ENCODE measurements at regions not wholly inside any gene's neighbourhood (a gene's known extent, or its start where the extent isn't known, plus 50 kb on each side); places are given as distances from the start of the nearest gene placed in this dataset.
A peak's percentile ranks its signal among the peaks of the same experiment; 100 is the strongest.

- TF ChIP-seq CTCF (IDR thresholded peaks at IDR 0.05): no peak
- DNase-seq (no peak), ATAC-seq (ENCODE audit: low read depth) (no peak)
- intact Hi-C loops (cut with micrococcal nuclease): loop anchor here (10.0 kb wide), 1 partner anchor 179 kb away; no protein-coding TSS in a partner anchor
- no peak overlapping the region for H3K4me3 Mint-ChIP-seq
- no peak overlapping the region for H3K27ac Mint-ChIP-seq
- H3K9me3 Mint-ChIP-seq: no peaks in the 10 kb centered on the region
- ChIA-PET CTCF (interaction anchor here (0.7 to 2.1 kb wide), 11 partner anchors 9 to 309 kb away, joined by 3 to 16 read pairs (median 4); no protein-coding TSS in a partner anchor), POLR2A (no interaction called here)
- H3K4me1 Mint-ChIP-seq: peaks cover 4% of the 10 kb centered on the region
- H3K36me3 Mint-ChIP-seq (ENCODE audit: low read depth): no peaks in the 10 kb centered on the region
- peaks cover 25% of the 10 kb centered on the region for H3K27me3 Mint-ChIP-seq
These were observed 58.0 kb upstream of the ETV3 start for GRCh38 chr1:157196245-157196543.

GRCh38 chr1:157195521-157196244 is 57.5 kb upstream of the ETV3 start:
- H3K9me3 Mint-ChIP-seq: no peaks in the 10 kb centered on the region
- ATAC-seq (ENCODE audit: low read depth): no peak
- no peaks in the 10 kb centered on the region for H3K36me3 Mint-ChIP-seq (ENCODE audit: low read depth)
- H3K27me3 Mint-ChIP-seq: peaks cover 25% of the 10 kb centered on the region
- no peak overlapping the region for H3K27ac Mint-ChIP-seq
- no peak overlapping the region for H3K4me3 Mint-ChIP-seq
- intact Hi-C loops (cut with micrococcal nuclease): loop anchor here (10.0 kb wide), 1 partner anchor 179 kb away; no protein-coding TSS in a partner anchor
- CTCF ChIA-PET: interaction anchor here (0.7 to 2.1 kb wide), 10 partner anchors 9 to 312 kb away, joined by 3 to 16 read pairs (median 4); no protein-coding TSS in a partner anchor
- POLR2A ChIA-PET: interaction anchor here (0.6 kb wide), 1 partner anchor 57 kb away, joined by 7 read pairs; the partner anchor contains the start of gene ETV3
- DNase-seq: no peak
- no peak for TF ChIP-seq CTCF (IDR thresholded peaks at IDR 0.05)
- H3K4me1 Mint-ChIP-seq: peaks cover 4% of the 10 kb centered on the region

- Mint-ChIP-seq H3K27ac (no peak overlapping the region), H3K4me1 (peaks cover 4% of the 10 kb centered on the region), H3K4me3 (no peak overlapping the region), H3K27me3 (peaks cover 27% of the 10 kb centered on the region), H3K36me3 (ENCODE audit: low read depth) (no peaks in the 10 kb centered on the region), H3K9me3 (no peaks in the 10 kb centered on the region)
- POLR2A ChIA-PET: interaction anchor here (0.6 kb wide), 1 partner anchor 57 kb away, joined by 7 read pairs; the partner anchor contains the start of gene ETV3
- DNase-seq: no peak
- ATAC-seq (ENCODE audit: low read depth): no peak
- no peak for TF ChIP-seq CTCF (IDR thresholded peaks at IDR 0.05)
- intact Hi-C loops (cut with micrococcal nuclease): loop anchor here (10.0 kb wide), 1 partner anchor 180 kb away; no protein-coding TSS in a partner anchor
- CTCF ChIA-PET: interaction anchor here (0.6 to 2.1 kb wide), 6 partner anchors 8 to 591 kb away, joined by 3 to 7 read pairs (median 4); no protein-coding TSS in a partner anchor
These were observed 56.7 kb upstream of the ETV3 start for GRCh38 chr1:157194731-157195520.

GRCh38 chr1:157193702-157194391 is 55.7 kb upstream of the ETV3 start:
- no peaks in the 10 kb centered on the region for H3K9me3 Mint-ChIP-seq
- H3K36me3 Mint-ChIP-seq (ENCODE audit: low read depth): no peaks in the 10 kb centered on the region
- peaks cover 30% of the 10 kb centered on the region for H3K27me3 Mint-ChIP-seq
- H3K4me3 Mint-ChIP-seq: no peak overlapping the region
- TF ChIP-seq CTCF (IDR thresholded peaks at IDR 0.05): no peak
- ChIA-PET POLR2A (no interaction called here), CTCF (interaction anchor here (0.8 to 1.4 kb wide), 2 partner anchors 8 to 302 kb away, joined by 3 to 4 read pairs; no protein-coding TSS in a partner anchor)
- ATAC-seq (ENCODE audit: low read depth): peak; percentile 25
- intact Hi-C loops (cut with micrococcal nuclease): loop anchor here (1.0 to 10.0 kb wide), 3 partner anchors 181 to 931 kb away; no protein-coding TSS in a partner anchor
- no peak overlapping the region for H3K27ac Mint-ChIP-seq
- DNase-seq: peak; percentile 55
- peaks cover 4% of the 10 kb centered on the region for H3K4me1 Mint-ChIP-seq

Data from activated B cell treated with CpG ODN at 0.5 μM for 24 hours (primary cell).